ENCODE measurements at regions not wholly inside any gene's neighbourhood (a gene's known extent, or its start where the extent isn't known, plus 50 kb on each side); places are given as distances from the start of the nearest gene placed in this dataset.
A peak's percentile ranks its signal among the peaks of the same experiment; 100 is the strongest.

- in situ Hi-C loops (cut with HindIII; ENCODE audit: low pct_unique_long_range_greater_than_20kb, low sequenced_read_pairs) = no loop called here
- no peak for DNase-seq (ENCODE audit: low read depth)
Observed at GRCh38 chr12:28859551-28859950, 289.5 kb upstream of the FAR2 start.

- DNase-seq (ENCODE audit: low read depth) = no peak
- in situ Hi-C loops (cut with HindIII; ENCODE audit: low pct_unique_long_range_greater_than_20kb, low sequenced_read_pairs) = no loop called here
Observed at GRCh38 chr12:28865776-28866175, 283.3 kb upstream of the FAR2 start.

GRCh38 chr12:28866296-28866695 lies 282.8 kb upstream of the FAR2 start:
- no peak for DNase-seq (ENCODE audit: low read depth)
- in situ Hi-C loops (cut with HindIII; ENCODE audit: low pct_unique_long_range_greater_than_20kb, low sequenced_read_pairs) = no loop called here

GRCh38 chr12:28866715-28867503 lies 282.2 kb upstream of the FAR2 start:
- in situ Hi-C loops (cut with HindIII; ENCODE audit: low pct_unique_long_range_greater_than_20kb, low sequenced_read_pairs) = no loop called here
- no peak for DNase-seq (ENCODE audit: low read depth)

GRCh38 chr12:28868414-28868813 lies 280.7 kb upstream of the FAR2 start:
- no peak for DNase-seq (ENCODE audit: low read depth)
- in situ Hi-C loops (cut with HindIII; ENCODE audit: low pct_unique_long_range_greater_than_20kb, low sequenced_read_pairs) = no loop called here

GRCh38 chr12:28869197-28869596 lies 279.9 kb upstream of the FAR2 start:
- in situ Hi-C loops (cut with HindIII; ENCODE audit: low pct_unique_long_range_greater_than_20kb, low sequenced_read_pairs) = no loop called here
- DNase-seq (ENCODE audit: low read depth) = no peak

- in situ Hi-C loops (cut with HindIII; ENCODE audit: low pct_unique_long_range_greater_than_20kb, low sequenced_read_pairs) = no loop called here
- DNase-seq (ENCODE audit: low read depth) = no peak
Observed at GRCh38 chr12:28870839-28871440, 278.1 kb upstream of the FAR2 start.

DNA sequence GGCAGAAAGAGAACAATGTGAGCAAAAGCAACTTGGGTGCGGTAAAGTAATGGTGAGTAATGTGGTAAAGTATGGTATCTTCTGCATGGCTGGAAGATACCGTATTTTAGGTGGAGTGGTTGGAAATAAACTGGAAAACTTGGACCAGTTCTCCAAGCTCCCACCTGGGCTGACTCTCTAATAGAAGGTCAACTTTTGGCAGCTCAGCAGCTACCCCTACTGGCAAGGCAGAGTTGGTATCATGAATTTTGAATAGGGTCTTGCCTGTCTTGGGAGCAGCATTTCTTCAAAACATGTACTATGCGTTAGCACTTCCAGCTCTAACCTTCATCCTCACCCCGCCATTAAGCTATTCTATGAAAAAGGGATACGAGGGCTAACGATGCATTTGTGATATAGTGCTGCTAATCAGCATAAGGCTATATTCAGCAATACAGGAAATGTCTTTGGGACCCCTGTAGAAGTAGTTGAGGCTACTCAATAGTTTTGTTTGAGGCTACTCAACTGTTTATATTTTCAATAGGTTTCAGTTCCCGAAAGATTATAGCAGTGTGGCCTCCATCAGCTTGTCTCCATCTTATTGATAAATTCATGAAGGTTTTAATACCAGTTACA lies 276.3 kb upstream of the FAR2 start:
- in situ Hi-C loops (cut with HindIII; ENCODE audit: low pct_unique_long_range_greater_than_20kb, low sequenced_read_pairs) = no loop called here
- DNase-seq (ENCODE audit: low read depth) = peak; percentile 37

DNA sequence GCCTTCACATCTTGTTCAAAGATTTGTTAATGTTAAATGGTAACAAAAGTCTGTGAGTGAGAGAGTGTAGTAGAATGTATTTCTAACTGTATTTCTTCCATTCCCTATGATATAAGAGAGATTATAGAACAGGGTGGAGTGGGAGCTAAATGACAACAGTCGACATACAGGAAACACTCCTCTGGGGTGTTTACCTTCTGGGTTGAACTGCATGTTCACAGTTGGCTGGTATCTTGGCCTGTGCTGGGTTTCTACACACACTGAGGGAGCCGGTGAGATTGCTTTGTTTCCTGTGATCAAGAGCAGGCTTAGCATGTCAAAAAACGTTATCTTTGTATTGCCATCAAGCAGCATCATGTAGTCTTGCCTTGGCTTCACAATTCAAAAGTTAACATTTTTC lies 274.3 kb upstream of the FAR2 start:
- in situ Hi-C loops (cut with HindIII; ENCODE audit: low pct_unique_long_range_greater_than_20kb, low sequenced_read_pairs) = no loop called here
- DNase-seq (ENCODE audit: low read depth) = no peak

- in situ Hi-C loops (cut with HindIII; ENCODE audit: low pct_unique_long_range_greater_than_20kb, low sequenced_read_pairs) = no loop called here
Observed at GRCh38 chr12:28876196-28876798, 272.8 kb upstream of the FAR2 start.

GRCh38 chr12:28877854-28878253 lies 271.2 kb upstream of the FAR2 start:
- in situ Hi-C loops (cut with HindIII; ENCODE audit: low pct_unique_long_range_greater_than_20kb, low sequenced_read_pairs) = no loop called here
- DNase-seq (ENCODE audit: low read depth) = no peak

More at GRCh38 chr12:28876196-28876798, 272.8 kb upstream of the FAR2 start:
- DNase-seq (ENCODE audit: low read depth) = no peak

DNA sequence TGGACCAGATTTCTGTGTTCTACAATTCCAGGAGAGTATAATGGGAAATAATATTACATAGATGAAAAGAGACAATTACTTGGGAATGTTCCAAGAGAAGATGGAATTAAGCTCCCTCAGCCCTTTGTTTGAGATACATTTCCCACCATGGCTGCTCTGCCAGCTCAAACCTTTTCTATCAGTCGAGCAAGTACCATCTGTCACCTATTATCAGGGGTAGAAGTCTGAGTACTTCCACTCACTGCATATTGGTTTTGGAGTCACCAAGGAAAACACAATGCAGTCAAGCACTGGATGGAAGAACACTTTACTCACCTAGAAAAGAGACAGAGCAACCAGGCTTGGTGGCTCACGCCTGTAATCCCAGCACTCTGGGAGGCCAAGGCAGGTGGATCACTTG lies 270.4 kb upstream of the FAR2 start:
- no peak for DNase-seq (ENCODE audit: low read depth)
- in situ Hi-C loops (cut with HindIII; ENCODE audit: low pct_unique_long_range_greater_than_20kb, low sequenced_read_pairs) = no loop called here

DNA sequence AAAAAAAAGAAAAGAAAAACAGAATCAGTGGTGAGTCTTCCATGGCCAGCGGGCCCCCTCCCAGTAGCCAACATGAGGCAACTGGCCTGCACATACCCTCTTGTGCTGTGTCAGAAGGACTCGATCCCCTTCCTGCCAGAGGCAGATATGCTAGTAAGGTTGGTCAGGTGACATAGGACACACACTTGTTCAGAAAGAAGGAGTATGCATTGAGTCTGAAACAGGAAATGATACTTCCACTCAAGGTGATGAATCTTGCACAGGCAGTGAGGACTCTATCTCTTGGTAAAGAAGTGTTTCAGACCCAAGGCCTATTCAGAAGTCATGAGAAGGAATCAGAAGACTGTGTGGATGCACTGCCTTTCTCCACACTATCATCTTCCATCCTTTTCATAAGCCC lies 269.7 kb upstream of the FAR2 start:
- in situ Hi-C loops (cut with HindIII; ENCODE audit: low pct_unique_long_range_greater_than_20kb, low sequenced_read_pairs) = no loop called here
- no peak for DNase-seq (ENCODE audit: low read depth)

DNA sequence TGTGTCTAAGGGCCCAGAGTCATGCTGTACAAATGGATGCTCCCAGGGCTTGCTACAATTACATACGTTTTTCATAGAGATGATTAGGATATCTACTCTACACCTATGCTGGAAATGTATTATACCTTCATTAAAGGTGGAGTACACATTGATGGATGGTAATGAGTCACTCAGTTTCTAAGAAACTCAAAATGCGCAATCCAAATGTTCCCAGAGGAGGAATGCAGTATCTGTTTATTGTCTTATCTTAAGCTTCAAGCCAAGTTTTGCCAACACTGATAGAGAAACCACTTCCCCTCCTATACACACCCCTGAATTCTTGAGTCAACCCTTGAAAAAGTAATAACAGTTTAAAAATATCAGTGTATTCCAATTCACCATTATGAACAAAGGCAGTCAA lies 266.6 kb upstream of the FAR2 start:
- in situ Hi-C loops (cut with HindIII; ENCODE audit: low pct_unique_long_range_greater_than_20kb, low sequenced_read_pairs) = no loop called here
- no peak for DNase-seq (ENCODE audit: low read depth)

- no peak for DNase-seq (ENCODE audit: low read depth)
- in situ Hi-C loops (cut with HindIII; ENCODE audit: low pct_unique_long_range_greater_than_20kb, low sequenced_read_pairs) = no loop called here
Observed at GRCh38 chr12:28883406-28883997, 265.6 kb upstream of the FAR2 start.

GRCh38 chr12:28884904-28885679 lies 264.0 kb upstream of the FAR2 start:
- in situ Hi-C loops (cut with HindIII; ENCODE audit: low pct_unique_long_range_greater_than_20kb, low sequenced_read_pairs) = no loop called here
- no peak for DNase-seq (ENCODE audit: low read depth)

DNA sequence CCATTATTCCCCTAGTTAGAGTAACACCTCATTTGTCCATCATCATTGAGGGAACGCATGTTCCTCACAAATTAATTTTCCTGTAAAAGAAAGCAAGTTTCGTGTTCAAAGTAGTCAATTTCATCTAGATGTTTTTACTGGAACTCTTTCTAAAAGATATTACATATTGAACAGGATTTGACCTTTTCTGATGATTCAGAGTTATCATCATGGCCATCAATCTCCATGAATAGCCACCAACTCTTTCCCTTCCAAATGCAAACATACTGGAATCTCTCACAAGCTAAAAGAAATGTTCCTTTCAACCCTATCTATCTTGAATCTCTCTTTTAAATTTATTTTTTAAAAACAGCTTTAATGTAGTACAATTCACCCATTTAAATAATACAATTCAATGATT lies 263.1 kb upstream of the FAR2 start:
- in situ Hi-C loops (cut with HindIII; ENCODE audit: low pct_unique_long_range_greater_than_20kb, low sequenced_read_pairs) = no loop called here
- DNase-seq (ENCODE audit: low read depth) = no peak

DNA sequence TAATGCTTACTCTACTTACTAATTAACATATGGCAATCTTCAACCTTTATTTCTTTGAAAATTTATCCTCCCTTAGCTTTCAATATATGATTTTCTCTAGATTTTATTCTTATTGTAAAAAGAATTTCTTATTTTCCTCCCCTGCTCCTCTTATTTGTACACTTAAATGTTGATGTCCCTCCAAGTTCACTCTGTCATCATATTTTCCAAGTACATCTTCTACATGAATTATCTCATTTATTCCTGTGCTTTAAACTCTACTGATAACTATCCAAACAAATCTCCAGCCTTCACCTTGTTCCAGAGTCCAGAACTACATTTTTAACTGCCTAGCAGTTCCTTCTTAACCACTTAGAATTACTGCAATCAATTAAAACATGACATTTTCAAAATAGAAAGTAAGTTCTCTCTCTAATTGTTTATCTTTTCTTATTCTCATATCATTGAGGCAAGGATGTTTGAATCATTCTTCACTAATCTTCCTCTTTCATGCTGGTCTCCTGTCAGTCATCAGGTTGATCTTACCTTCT lies 261.6 kb upstream of the FAR2 start:
- no peak for DNase-seq (ENCODE audit: low read depth)
- in situ Hi-C loops (cut with HindIII; ENCODE audit: low pct_unique_long_range_greater_than_20kb, low sequenced_read_pairs) = no loop called here
